ENCODE measurements at regions not wholly inside any gene's neighbourhood (a gene's known extent, or its start where the extent isn't known, plus 50 kb on each side); places are given as distances from the start of the nearest gene placed in this dataset.

DNA sequence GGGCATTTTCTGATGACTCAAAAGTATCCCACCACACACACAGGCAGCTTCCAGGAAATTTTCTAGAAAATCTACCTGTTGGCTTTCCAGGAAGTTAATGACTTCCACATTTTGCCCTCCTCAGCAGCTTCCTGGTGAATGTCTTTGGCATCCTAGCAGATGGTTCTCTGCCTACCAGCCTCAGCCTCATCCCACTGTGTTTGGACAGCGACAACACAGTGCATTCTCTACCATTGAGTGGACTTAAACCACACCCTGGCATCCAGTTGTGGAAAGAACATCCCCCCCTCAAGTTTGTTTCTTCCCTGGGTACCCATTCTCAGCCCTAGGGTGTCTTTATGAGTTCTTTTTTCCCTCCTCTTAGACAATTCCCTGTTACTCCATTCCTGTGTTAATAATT, 50.8 kb upstream of the GADL1 start:
- Histone ChIP-seq H3K4me1 (no peaks in the 10 kb centered on the region), H3K9me3 (0 out of 2 replicates have a peak, but pooled peaks cover 3% of the 10 kb centered on the region), H3K36me3 (ENCODE audit: control insufficient read depth, insufficient read depth, low read length) (no peaks in the 10 kb centered on the region), H3K4me3 (ENCODE audit: low read depth, low read length) (no peak overlapping the region), H3K27me3 (replicated peaks; ENCODE audit: control insufficient read depth, insufficient read depth, low read length) (no peaks in the 10 kb centered on the region)
- Mint-ChIP-seq H3K9me3 (ENCODE audit: unreplicated experiment) (peaks cover 10% of the 10 kb centered on the region), H3K4me1 (ENCODE audit: low read depth, unreplicated experiment) (no peaks in the 10 kb centered on the region), H3K4me3 (ENCODE audit: unreplicated experiment) (no peak overlapping the region), H3K36me3 (ENCODE audit: insufficient read depth, unreplicated experiment) (no peaks in the 10 kb centered on the region), H3K27ac (ENCODE audit: unreplicated experiment) (no peak overlapping the region), H3K27me3 (ENCODE audit: insufficient read depth, unreplicated experiment) (no peaks in the 10 kb centered on the region)
- TF ChIP-seq, protein P1, sequence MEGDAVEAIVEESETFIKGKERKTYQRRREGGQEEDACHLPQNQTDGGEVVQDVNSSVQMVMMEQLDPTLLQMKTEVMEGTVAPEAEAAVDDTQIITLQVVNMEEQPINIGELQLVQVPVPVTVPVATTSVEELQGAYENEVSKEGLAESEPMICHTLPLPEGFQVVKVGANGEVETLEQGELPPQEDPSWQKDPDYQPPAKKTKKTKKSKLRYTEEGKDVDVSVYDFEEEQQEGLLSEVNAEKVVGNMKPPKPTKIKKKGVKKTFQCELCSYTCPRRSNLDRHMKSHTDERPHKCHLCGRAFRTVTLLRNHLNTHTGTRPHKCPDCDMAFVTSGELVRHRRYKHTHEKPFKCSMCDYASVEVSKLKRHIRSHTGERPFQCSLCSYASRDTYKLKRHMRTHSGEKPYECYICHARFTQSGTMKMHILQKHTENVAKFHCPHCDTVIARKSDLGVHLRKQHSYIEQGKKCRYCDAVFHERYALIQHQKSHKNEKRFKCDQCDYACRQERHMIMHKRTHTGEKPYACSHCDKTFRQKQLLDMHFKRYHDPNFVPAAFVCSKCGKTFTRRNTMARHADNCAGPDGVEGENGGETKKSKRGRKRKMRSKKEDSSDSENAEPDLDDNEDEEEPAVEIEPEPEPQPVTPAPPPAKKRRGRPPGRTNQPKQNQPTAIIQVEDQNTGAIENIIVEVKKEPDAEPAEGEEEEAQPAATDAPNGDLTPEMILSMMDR (IDR thresholded peaks at IDR 0.05; ENCODE audit: insufficient read depth in 1 of 2, low read depth in 1 of 2, low read length in 1 of 2, severe bottlenecking in 1 of 2, unreplicated experiment in 1 of 2), result no peak
- no TSS peak for BruUV-seq (replicated peaks)
- POLR2A ChIA-PET, result no interaction called here
- DNase-seq, result no peak
- intact Hi-C loops (cut with micrococcal nuclease; ENCODE audit: unreplicated experiment), result no loop called here
- CTCF ChIA-PET, result no interaction called here

DNA sequence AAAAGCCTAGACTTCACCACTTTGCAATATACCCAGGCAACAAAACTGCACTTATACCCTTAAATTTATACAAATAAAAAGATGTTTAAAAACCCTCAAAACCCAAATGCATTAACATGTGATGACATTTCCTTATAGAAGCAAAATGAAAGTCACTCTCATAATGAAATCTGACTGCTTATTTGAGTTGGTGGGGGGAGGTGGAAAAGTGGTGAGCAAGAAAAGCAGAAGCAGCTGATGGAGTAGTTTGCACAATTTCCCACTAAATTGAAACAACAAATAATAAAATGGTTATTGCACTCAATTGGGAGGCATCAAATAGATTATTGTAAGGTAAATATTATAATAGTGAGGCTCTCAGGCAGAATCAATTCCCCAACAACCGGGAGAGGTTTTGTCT, 54.0 kb upstream of the GADL1 start:
- no peak for DNase-seq
- intact Hi-C loops (cut with micrococcal nuclease; ENCODE audit: unreplicated experiment), result no loop called here
- H3K9me3 Mint-ChIP-seq (ENCODE audit: unreplicated experiment), result peaks cover 10% of the 10 kb centered on the region
- peaks cover 16% of the 10 kb centered on the region for H3K4me1 Mint-ChIP-seq (ENCODE audit: low read depth, unreplicated experiment)
- H3K27me3 Mint-ChIP-seq (ENCODE audit: insufficient read depth, unreplicated experiment), result no peaks in the 10 kb centered on the region
- no peaks in the 10 kb centered on the region for H3K36me3 Mint-ChIP-seq (ENCODE audit: insufficient read depth, unreplicated experiment)
- ChIA-PET POLR2A (no interaction called here), CTCF (no interaction called here)
- Histone ChIP-seq H3K4me3 (ENCODE audit: low read depth, low read length) (no peak overlapping the region), H3K36me3 (ENCODE audit: control insufficient read depth, insufficient read depth, low read length) (no peaks in the 10 kb centered on the region), H3K9me3 (no peaks in the 10 kb centered on the region), H3K27me3 (replicated peaks; ENCODE audit: control insufficient read depth, insufficient read depth, low read length) (no peaks in the 10 kb centered on the region), H3K4me1 (no peaks in the 10 kb centered on the region)
- TF ChIP-seq, protein P1 (IDR thresholded peaks at IDR 0.05; ENCODE audit: insufficient read depth in 1 of 2, low read depth in 1 of 2, low read length in 1 of 2, severe bottlenecking in 1 of 2, unreplicated experiment in 1 of 2), result no peak
- BruUV-seq (replicated peaks), result no TSS peak
- H3K4me3 Mint-ChIP-seq (ENCODE audit: unreplicated experiment), result no peak overlapping the region
- H3K27ac Mint-ChIP-seq (ENCODE audit: unreplicated experiment), result no peak overlapping the region

DNA sequence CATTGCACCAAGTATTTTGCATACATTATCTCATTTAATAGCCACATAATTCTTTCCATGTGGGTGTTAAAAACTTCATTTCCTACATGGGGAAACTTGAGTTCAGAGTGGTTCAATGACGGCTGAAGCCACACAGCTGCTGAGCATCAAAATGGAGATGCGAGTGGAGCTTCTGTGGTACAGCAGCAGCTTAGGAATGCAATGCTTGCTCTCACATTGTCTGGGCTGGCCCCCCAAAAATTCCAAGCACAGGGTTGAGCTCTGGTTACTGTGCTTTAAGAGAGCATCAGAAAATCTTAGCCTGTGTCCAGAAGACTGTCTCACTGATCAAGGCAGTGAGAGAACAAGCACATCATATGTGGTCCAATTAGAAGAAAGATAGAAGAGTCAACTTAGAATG, 57.4 kb upstream of the GADL1 start:
- Mint-ChIP-seq H3K4me1 (ENCODE audit: low read depth, unreplicated experiment) (peaks cover 16% of the 10 kb centered on the region), H3K27ac (ENCODE audit: unreplicated experiment) (no peak overlapping the region), H3K9me3 (ENCODE audit: unreplicated experiment) (peaks cover 2% of the 10 kb centered on the region), H3K27me3 (ENCODE audit: insufficient read depth, unreplicated experiment) (no peaks in the 10 kb centered on the region), H3K4me3 (ENCODE audit: unreplicated experiment) (no peak overlapping the region), H3K36me3 (ENCODE audit: insufficient read depth, unreplicated experiment) (no peaks in the 10 kb centered on the region)
- intact Hi-C loops (cut with micrococcal nuclease; ENCODE audit: unreplicated experiment), result no loop called here
- Histone ChIP-seq H3K27me3 (replicated peaks; ENCODE audit: control insufficient read depth, insufficient read depth, low read length) (no peaks in the 10 kb centered on the region), H3K36me3 (ENCODE audit: control insufficient read depth, insufficient read depth, low read length) (no peaks in the 10 kb centered on the region), H3K9me3 (no peaks in the 10 kb centered on the region), H3K4me3 (ENCODE audit: low read depth, low read length) (no peak overlapping the region), H3K4me1 (no peaks in the 10 kb centered on the region)
- no TSS peak for BruUV-seq (replicated peaks)
- ChIA-PET CTCF (interaction anchor here (0.7 kb wide), 1 partner anchor 18 kb away, joined by 3 read pairs; no protein-coding TSS in a partner anchor), POLR2A (no interaction called here)
- no peak for DNase-seq
- TF ChIP-seq, protein P1 (IDR thresholded peaks at IDR 0.05; ENCODE audit: insufficient read depth in 1 of 2, low read depth in 1 of 2, low read length in 1 of 2, severe bottlenecking in 1 of 2, unreplicated experiment in 1 of 2), result no peak
